HT1080 (cell line): ENCODE measurements at regions not wholly inside any gene's neighbourhood (a gene's known extent, or its start where the extent isn't known, plus 50 kb on each side); places are given as distances from the start of the nearest gene placed in this dataset.
"Not testable (repeated sequence)": the region's sequence is repeated elsewhere in the genome, so short reads cannot be mapped to it uniquely, and the experiment has no call there.

Experiments used
- DNase-seq: peaks from one replicate; pipeline ENCODE4 v3.0.0-alpha.2; 2015; ENCODE audit warnings: low read depth

GRCh38 chr12:107580750-107581618 is 104.6 kb upstream of the PWP1 start:
- DNase-seq = no peak

- no peak for DNase-seq
Measured at GRCh38 chr12:107581619-107582015, 104.0 kb upstream of the PWP1 start.

- no peak for DNase-seq
Measured at GRCh38 chr12:107583551-107583950, 102.0 kb upstream of the PWP1 start.

GRCh38 chr12:107584563-107584962 is 101.0 kb upstream of the PWP1 start:
- DNase-seq = no peak

DNA sequence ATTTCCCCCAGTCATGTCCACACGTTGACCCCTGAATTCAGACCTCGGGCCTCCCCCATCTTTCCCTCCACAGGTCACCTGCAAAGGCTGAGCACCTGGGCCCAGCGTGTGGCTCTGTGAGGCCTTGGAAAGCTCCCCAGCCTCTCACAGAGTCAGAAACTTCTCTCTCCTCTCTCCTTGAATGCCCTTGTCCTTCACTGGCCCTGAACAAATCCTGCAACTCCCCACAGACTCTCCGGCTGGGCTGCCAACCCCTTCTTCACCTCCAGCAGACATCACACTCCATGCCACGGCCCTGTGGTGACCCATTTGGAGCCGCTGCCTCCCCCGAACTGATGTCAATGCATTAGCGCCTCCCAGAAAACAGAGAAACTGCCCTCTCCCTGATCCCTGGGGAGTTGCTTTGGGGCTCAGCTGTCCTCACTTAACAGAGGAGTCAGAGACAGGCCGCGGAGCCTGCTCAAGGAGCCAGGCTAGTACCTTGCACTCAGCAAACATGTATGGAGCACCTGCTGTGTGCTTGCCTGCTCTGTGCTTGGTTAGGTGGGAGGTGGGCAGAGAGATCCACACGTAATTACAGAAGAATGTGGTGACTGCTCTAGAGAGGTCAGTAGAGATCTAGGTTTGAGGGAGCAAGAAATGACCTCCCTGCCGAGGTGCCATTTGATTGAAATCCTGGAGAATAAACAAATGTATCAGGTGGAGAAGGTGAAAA is 99.2 kb upstream of the PWP1 start:
- no peak for DNase-seq

GRCh38 chr12:107590413-107590812 is 95.2 kb upstream of the PWP1 start:
- DNase-seq = no peak

DNA sequence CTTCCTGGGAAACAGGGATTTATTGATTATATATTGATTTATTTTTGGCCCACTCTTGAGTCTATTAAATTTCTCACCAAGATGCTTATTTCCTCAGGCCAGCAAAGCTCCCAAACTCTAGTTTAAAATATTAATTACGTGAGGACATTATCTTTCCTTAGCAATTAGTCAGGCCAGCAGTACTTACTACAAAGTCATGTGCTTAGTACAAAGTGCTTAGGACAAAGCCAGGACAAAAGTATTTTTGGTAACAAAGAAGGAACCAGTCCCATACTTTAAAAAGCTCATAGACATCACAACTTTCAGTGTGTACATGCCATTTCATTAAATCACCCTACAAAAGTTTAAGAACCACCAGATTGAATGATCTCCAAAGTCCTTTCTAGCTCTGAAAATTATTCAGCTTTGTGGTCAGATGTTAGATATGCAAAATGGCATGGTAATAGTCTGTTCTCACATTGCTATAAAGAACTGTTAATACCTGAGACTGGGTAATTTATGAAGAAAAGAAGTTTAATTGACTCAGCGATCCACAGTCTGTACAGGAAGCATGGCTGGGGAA is 94.7 kb upstream of the PWP1 start:
- no peak for DNase-seq

DNA sequence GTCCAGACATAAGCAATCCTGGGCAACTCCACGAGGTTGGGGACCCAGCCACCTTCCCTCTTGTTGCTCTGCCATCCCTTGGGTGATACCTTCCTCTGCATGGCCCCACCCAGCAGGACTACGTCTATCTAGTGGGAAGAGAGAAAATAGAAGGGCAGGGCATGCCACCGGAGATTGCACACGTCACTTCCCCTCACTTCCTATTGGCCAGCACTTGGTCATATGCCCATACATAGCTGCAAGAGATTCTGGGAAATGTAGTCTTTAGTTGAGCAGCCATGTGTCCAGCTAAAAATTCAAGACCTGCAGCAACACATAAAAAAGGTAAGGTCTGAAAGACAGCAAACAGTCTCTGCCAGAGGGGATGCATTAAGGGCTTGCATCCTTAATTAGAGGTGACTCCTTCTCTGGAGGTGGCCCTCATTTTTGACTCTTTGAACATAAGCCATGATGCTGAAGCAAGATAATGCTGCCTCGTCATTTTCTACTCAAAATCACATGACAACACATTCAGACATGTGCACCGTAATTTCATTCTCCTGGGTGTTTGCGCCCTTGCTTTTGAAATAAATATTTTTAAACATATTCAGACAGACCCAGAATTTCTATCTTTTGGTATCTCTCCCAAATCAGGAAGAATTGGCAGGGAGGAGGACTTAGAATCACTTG is 91.8 kb upstream of the PWP1 start:
- DNase-seq = peak; percentile 90

DNA sequence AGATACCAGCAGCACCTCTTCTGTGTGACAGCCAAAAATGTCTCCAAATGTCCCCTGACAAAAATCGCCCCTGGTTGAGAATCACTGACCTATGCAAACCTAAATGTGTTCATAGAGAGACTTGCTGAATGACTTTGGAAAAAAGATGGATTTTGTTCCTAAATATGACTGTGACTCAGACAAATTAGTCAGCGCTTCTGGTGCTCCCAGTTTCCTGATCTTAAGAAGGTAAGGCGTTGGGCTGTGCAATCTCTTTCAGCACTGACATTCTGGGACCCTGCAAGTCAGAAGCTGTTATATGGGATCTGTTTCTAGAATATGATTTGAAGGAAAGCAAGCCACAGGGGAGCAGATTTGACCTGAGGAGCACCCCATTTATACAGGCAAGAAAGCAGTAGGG is 90.6 kb upstream of the PWP1 start:
- peak; percentile 67 for DNase-seq

DNA sequence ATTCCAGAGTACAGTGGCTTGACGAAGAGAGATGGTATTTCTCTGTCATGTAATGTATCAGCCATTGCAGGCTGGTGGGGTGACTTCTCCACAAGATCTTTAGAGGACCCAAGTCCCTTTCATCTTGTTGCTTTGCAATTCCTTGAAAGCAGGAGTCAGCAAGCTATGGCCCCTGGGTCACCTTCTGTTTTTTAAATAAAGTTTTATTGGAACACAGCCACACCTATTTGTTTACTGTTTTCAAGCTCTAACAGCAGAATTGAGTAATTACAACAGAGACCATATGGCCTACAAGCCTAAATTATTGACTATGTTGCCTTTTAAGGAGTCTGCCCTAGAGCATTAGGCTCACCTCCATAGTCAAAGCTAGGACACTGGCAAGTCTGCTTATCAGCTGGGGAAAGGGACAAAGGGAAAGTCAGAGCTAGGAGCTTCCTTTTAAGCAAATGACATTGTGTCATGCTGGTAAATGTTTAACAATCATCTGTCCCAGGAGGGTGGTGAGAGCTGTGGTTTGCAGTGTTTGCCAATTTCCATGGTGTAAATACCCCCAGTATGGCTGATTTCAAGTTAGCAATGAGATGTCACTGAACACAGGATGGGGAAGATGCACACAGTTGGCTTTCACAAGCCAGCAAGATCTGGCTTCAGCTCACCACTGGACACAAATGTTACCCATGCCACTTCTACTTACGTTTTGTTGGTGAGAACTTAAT is 87.7 kb upstream of the PWP1 start:
- no peak for DNase-seq

DNA sequence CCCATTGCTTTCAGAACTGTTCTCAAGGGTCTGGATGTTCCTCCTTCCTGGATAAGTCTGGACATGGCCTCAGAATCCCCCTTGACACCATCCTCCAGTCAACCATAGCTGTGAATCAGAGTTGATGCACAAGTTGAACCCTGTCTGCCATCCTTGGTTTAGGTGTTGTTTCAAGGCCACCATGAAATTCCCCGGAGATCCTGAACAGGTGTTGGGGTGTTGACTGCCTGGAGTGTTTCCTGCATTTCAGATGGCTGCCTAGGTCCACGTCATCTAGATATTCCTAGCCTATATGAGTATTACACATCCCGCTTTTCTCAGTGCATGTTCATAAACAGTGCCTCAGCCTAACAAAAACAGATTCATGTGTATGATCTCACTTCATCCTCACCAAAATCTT is 86.7 kb upstream of the PWP1 start:
- DNase-seq = no peak

- DNase-seq = no peak
Measured at GRCh38 chr12:107600581-107601144, 84.9 kb upstream of the PWP1 start.

DNA sequence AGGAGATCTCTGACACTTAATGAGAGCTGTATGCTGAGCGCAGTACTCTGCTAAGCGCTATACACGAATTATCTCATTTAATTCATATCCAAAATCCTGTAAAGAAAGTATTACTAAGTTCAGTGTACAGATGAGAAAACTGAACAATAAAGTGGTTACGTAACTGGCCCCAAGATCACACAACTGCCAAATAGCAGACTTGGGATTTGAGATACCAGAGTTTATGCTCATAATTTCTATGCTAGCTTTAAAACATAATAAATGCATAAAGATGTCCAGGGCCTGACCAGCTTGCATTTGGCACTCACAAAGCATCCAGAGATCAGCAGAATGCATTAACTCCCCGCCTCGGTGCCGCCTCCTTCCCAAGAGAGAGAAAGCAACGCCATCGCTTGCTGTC is 83.2 kb upstream of the PWP1 start:
- no peak for DNase-seq

- no peak for DNase-seq
Measured at GRCh38 chr12:107605293-107605692, 80.3 kb upstream of the PWP1 start.

DNA sequence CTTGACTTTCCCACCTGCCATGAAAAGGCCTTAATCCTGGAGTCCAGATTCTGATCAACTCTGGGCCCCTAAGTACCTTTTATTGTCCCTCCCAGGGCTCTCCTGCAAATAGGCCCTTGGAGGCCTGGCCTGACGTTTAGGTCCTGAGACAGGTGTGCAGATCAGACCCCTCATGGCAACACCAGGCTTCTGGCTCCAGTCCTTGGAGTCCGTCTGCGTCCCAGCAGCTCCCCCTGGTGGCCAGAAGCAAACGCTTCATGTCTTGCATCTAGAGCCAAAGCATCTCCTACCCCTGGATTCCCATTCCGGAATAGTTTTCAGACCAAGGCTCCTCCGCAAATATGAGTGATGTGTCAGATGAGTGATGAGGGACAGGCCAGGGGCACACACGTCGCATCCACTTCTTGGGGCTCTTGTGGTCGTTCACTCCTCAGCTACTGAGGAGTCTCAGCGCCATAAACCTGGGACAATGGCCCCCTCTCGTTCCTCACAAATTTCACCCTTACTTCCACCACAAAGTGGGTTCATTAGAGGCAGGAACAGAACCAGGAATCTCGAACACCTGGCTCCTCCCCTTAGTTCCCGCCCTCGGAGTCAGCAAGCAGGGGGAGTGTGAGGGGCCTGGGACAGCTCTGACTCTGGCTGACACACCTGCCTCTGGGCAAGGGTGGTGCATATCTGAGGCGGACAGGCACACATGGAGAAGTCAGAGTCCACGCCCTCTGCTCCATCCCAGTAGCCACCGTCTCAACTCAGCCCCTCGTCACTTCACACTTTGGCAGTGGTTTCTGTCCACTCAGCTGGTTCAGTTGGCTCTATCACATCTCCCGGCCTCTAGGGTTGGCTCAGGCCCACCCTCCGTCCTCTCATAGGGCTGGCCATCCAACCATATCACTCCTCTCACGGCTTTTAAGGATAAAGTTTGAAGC is 77.9 kb upstream of the PWP1 start:
- DNase-seq = peak; percentile 65

GRCh38 chr12:107608779-107609178 is 76.8 kb upstream of the PWP1 start:
- not testable (repeated sequence) for DNase-seq

GRCh38 chr12:107610021-107610859 is 75.4 kb upstream of the PWP1 start:
- DNase-seq = peak; percentile 31

GRCh38 chr12:107612508-107612907 is 73.1 kb upstream of the PWP1 start:
- DNase-seq = no peak

DNA sequence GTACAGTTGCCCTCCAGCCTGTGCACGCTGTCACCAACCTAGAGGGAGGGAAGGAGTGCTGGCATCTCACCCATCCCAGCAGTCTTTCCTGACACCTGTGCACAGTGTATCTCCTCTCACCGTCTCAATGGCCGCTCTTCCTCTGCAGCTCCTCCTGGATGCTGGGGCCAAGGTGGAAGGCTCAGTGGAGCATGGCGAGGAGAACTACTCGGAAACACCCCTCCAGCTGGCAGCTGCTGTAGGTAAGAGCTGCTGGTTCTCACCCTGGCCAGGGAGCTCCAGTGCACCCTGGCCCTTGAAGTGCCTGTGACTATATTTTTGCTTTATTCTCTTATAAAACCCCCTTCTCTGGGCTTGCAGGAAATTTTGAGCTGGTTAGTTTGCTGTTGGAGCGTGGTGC is 68.7 kb upstream of the PWP1 start:
- DNase-seq = no peak
